NK-92 treated with Interleukin-12 subunit alpha and Interleukin-12 subunit beta, amount 100 ng/mL, for 24 hours (cell line): ENCODE measurements at regions not wholly inside any gene's neighbourhood (a gene's known extent, or its start where the extent isn't known, plus 50 kb on each side); places are given as distances from the start of the nearest gene placed in this dataset.

Experiments
- DNase-seq: peaks from one replicate; lab custom pipeline; 2025; lab: John Stamatoyannopoulos, UW

DNA sequence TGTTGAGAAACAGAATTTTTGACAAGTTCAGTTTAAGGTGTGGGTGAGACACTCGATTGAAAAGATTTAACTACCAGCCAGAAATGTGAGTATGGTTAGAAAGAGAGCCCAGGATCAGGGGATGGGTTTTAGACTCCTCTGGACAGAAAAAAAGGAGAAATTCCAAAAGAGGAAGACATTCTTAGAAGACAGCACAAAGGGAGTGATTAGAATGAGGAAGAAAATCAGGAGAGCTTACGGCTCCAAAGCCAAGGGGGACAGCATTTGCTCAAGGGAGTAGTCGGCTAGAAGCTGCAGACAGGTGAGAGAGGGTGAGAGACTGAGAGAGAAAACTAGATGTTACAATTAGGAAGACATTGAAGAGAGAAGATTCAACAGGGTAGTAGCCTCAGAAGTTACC, 166.1 kb downstream of the ADAMTS15 start:
- no peak for DNase-seq

DNA sequence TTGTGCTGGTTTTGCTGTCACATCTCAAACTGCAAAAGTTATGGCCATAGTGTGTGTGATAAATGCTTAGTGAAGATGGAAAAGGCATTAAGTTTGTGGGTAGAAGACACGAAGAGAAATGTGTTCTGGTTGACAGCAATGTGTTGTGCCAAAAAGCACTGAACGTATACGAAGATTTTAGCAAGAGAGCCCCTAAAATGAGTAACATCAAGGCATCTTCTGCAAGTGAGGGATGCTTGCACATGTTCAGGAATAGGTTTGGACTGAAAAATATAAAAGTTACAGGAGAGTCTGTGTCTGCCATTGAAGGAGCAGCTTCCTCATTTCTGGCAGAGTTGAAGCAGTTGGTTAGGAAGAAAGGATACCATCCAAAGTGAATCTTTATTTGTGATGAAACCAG, 167.1 kb downstream of the ADAMTS15 start:
- DNase-seq: no peak

DNA sequence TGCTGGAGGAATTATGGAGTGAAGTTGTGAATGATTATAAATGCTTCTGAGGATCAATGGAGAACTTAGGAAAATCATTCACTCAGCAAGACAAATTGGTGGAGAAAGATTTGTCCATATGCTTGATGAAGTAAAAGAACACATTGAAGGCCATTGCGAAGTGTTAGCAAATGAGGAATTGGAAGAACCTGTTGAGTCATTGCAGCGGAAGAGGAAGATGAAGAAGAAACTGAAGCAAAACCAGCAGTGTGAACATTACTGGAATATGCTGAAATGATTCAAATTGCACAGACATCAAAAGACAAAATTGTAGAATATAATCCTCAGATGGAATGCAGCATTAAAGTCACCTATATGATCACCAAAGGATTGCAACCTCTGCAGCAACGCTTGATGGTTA, 168.1 kb downstream of the ADAMTS15 start:
- DNase-seq: no peak

DNA sequence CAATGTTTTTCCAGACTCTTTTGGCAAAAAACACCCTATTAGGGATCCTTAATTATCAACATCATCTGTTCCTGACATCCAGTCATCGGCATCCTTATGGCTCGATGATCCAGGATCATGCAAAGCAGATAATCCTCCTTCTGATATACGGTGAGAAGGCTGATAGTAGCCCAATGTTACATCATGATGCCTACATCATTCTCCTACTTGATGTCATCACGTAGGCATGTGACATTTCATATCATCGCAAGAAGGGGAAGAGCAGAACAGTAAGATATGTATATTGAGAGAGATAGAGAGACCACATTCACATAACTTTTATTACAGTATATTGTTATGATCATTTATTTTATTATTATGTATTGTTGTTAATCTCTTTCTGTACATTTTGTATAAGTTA, 168.6 kb downstream of the ADAMTS15 start:
- no peak for DNase-seq

DNA sequence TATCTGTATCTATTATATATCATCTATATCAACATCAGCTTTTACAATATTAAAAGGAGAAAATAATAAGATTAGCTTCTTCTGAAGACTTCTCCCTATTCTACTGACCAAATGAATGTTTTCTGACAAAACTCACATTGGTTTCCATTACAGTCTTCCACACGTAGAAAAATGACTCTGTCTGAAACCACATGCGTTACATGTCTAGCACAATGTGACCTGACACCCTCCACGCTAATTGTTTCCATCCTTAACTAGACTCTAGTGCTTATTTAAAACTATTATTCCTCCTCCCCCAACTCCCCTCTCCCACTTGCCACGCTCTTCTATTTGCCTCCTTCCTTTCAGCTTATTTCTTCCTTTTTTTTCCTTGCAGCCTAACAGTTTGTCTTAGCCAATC, 172.1 kb downstream of the ADAMTS15 start:
- no peak for DNase-seq

DNA sequence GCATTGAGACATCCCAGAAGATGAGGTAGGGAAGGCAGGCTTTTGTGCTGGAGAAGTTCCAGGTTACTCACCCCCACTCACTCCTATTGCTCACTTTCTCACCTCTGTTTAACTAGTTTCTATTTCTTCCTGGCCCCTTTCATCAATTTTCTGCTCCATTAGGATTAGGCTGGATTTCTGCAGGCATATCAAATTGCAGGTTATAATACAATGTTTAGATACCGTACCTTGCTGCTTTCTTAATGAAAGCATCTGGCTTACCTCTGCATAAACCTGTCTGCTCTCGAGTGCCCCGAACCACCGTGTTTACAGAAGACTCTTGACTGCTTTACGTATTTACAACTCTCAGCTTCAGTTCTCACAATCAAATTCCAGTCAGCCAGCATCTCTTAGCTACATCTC, 173.7 kb downstream of the ADAMTS15 start:
- no peak for DNase-seq

DNA sequence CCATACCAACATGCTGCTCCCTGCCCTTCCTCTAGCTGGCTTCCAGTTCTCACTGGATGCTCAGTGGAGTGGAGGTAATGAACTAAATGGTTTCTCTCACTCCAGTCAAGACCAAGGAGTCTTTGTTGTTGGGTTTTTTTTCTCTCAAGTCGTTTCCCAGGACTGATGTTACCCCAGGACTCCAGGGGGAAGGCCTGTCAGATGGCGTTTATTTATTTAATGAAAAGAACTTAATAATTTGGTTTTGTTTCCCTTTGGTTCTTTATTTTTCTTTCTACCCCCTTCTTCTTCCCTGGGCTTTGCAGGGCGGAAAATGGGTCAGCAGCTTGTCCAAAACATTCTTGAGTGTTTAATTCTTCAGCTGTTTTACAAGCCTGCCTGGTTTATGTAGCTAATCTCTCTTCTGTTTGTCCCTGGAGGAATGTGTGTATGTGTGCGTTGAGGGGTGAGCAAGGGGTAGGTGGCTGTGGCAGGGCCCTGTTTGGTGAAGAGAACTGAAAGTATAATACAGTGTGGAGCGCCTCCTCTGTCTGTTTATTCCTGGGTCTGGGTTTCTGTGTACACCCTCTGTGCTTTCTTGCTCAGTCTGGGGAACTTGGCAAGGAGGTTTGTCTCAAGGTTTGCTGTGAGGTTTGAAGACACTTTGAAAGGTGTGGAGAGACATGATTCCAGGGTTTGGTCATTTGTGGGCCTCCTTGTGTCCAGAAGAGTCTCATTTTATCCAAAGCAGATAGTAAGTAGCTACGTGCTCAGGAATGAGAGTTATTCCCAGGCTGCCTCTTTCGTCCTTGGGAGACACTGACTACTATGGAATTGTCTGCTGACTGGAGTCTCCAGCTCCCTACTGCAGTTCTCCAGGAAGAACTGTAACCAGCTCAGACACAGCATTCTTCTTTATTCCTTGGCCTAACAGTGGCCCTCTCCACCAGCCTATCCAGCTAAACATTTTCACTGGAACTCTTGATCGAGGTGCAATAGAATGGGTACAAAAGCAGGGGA, 175.5 kb downstream of the ADAMTS15 start:
- DNase-seq: no peak

DNA sequence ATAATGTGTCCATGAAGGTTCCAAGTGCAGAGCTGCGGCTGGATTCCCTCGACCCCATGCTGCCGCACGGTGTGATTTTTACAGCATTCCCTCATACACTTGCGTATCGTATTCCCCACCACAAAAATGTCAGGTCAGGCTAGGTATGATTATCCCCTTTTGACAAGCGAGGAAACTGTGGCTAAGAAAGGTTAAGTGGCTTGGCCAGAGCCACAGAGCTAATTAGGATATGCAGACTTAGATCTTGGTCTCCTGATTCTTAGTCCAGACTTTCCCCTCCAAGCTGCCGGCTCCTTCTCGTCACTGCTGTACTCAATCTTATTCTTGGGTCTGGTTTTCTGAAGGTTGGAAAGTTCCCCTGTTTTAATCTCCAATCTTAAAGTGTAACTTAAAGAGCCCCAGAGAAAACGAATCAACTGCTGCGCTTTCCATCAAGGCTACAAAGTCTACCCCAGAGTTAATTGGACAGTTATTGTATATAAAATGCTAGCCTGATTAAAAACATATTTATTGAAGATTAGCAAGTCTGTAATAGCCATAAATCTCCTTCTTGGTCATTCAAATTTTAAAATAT, 176.6 kb downstream of the ADAMTS15 start:
- no peak for DNase-seq

DNA sequence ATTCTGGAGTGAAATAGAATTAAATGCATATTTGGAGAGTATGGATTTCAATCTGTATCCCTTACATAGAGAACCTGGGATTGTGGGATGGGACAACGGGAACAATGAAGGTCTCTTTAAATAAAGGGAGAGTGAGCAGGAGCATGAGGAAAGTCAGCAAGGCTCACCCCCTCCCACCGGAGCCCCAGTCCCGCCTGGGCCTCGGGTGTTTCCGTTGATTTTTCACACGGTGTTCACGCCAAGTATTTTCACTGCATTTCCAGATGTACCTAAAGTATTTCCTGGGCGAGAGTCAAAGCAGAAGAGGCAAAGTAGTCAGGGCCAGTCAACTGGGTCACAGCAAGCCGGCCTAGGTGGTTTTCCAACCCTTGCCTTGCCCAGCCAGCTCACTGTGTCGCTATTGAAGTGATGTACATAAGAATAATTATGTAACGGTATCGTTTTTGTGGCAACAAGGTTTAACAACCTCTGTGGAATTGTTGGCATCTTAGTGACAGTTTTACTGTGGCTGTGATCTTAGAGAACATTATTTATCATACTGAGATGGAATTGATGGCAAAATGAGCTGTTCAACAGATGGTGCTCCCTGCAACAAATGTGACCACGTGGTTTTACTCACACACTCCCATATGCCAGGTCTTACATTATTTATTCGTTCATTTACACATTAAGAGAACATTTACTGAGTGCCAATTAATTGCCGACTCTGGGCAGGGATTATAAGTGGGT, 177.3 kb downstream of the ADAMTS15 start:
- DNase-seq: no peak

DNA sequence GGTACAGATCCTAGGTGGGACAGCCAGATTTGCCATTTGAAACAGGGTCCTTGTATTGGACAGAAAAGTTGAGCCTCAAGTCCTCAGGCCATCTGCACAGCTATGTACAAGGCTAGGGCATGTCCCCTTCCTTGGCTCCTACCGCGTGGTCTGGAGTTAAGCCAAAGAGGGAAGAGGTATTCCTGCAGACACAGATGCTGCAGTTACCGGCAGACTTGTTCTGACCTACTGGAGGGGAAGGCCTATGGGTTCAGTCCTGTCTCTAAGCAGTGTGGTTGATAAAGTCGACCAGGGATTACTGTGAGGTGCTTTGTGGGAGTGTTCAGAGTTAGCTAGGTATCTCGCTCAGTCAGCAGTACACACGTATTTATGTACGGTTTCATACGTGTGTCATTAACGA, 180.6 kb downstream of the ADAMTS15 start:
- no peak for DNase-seq

DNA sequence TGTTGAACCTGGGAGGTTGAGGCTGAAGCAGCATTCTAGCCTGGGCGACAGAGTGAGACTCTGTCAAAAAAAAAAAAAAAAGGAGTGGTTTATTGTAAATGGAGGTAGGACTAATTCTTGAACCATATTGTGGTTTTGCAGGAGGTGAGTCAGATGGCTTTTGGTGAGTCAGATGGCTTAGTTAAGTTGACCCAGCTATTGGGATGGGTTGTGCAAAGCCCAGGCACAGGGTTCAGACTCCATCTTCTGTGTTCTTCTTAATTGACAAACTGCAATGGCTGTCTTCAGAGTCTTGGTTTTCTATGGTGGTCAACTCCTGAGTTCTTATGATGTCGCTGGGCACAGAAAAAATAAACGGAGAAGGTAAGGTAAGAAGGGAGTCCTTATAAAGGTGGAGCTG, 182.7 kb downstream of the ADAMTS15 start:
- peak; percentile 68 for DNase-seq

DNA sequence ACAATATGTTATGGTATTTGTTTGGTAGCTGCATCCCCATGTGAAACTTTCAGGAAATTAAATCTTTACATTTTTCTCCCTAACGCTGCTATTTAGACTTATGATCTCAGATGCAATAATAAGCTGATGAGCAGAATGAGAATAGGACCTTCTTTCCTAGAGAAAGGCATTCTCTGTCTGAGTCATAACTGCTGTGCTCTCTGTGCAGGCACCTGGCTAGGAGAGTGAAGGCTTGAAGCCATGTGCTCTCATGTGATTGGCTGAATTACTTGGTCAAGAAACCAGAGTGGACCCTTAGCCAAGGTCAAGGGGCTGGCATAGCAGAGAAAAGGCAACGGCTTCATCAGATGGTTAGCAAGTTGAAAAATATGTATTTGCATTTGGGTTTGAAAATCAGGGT, 185.0 kb downstream of the ADAMTS15 start:
- DNase-seq: peak; percentile 36

DNA sequence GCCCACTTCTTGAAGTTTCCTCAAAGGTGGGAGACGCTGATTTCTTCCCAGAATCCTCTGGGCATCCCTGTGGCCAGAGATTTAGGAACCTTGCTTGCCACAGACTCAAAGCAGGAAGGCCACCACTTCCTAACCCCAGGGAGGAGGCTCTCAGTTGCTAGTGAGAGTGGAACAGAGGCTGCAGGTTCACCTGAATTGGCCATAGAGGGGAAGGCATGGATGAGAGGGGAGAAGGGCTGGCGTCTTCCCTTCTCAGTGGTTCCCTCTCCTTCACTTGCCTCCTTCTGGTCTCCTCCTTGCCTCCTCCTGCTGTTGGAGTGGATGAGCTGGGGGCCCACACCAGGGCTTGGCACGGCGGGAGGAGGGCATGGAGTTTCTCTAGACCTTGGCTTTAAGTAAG, 185.7 kb downstream of the ADAMTS15 start:
- no peak for DNase-seq

DNA sequence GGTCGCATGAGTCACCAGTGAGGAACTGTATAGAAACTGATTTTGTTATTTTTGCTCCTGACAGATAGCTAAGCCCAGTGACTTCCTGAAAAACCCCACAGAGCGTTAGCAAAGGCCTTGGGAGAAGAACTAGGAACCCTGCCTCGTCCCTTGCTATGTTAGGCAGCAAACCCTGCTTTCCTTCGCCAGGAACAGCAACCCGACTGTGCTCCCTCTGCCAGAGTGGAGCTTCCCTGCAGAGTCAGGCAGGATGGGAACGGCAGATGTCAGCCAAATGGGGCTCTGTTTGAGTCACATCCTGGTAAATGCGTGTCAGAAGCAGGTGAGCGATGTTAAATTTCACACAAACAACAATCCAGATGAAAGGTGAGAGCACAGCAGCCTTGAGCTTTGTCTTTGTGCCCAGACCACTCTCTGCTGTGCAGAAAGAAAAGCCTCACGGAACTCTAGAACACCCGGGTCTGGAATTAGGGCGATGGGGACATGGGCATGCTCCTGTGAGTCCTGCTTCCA, 186.6 kb downstream of the ADAMTS15 start:
- peak; percentile 68 for DNase-seq

DNA sequence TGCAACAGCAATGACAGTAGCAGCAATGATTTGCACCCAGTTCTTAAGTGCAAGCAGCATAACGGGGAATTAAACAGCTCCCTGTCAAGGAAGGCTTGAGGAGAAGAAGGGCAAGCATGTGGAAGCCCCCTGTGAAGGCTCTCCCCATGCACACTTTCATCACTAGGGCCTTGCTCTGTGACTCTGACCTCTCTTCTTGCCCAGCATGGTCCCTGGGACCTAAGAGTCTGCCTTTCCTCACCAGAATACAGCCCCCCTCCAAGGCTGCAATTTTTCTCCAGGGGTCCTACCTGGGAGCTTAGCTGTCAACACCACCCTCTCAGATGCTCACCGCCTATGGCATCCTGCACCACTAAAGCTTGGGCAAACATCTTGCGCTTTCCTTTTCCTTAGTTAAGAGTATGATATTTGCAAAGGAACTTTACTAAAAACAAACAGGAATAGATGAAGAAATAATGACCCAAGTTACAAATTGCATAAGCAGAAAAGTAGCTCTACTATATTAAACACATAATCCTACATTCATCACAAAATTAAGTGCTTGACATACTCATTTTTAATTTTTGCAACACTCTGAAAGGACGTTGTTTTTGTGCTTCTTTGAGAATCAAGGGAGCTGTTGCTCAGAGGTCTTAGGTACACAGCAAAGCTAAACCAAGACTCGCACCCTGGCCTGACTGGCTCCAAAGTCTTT, 187.6 kb downstream of the ADAMTS15 start:
- no peak for DNase-seq

DNA sequence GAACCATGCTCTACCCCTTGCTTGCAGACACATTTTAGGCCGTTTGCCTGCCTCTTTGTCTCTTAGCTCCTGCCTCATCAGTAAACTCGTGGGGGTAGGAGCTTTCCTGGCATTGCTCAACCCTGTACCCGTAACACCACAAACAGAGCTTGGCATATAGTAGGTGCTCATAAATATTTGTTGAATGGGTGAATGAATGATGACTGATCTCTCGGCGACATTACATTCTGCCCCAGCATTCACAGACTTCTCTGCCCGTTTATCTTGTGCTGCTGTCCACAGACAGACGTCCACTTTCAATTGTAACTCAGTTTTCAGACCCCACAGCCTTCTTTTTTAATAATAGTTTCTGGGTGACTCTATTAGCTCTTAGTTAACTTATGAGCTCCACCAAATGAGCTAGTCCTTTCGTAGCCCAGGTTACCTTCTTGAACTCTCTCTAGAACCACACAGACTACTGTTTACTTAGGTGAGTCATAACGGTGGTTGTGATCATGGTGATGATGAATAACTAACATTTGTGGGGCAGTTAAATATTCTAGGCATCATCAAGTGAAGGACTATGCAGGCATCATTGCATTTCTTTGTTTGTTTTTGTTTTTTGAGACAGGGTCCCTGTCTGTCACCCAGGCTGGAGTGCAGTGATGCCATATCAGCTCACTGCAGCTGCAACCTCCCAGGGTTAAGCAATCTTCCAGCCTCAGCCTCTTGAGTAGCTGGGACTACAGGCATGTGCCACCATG, 188.4 kb downstream of the ADAMTS15 start:
- peak; percentile 24 for DNase-seq

DNA sequence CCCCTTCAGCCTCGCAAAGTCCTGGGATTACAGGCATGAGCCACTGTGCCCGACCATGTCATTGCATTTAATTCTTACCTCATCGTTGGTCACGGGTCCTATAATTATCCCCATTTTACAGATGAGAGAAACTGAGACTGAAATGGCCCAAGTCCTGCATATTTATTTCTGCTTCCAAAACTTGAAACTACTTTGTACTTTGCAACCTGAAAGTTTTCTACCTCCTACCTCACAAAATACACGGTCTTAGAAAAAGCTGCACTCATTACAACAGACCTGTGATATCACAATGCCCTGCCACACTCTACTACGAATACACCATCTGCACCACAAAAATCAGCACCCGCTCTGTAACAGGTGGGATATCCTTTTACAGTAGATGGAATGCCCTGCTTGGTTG, 189.1 kb downstream of the ADAMTS15 start:
- no peak for DNase-seq

DNA sequence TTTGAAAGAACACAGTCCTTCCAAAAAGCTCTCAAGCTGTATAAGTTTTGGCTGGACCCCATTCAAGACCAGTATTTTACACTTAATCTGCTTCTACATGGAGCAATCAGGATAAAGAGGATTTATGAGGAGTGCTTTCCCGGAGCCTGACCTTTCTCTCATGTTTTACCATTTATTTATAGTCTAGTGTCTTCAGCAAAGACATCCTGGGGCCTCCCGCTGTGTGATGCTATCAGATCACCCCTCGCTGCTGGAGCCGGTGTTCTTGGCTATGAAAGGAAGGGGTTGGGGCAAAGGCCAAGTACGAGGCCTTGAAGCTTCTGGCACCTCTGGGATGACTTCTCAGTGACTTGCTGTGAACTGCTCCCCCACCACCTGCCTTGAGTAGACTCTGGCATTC, 189.6 kb downstream of the ADAMTS15 start:
- no peak for DNase-seq

DNA sequence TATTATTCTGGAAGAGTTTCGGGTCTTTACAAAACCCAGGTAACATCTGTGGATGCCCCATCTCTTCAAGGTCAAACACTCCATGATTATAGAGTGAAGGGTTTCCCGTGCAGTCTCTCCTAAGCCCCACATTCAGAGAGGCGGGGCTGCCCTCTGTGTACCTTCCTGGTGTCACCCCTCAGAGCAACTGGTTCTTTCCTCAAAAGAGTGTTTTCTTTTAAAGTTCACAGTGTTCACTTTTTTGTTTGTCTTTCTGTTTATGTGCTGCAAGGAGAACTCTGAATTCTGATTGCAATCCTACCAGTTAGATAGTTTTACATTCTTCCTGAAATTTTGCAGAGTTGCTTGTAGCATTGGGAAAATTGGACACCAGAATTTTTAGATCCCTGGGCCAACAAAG, 190.2 kb downstream of the ADAMTS15 start:
- DNase-seq: no peak

DNA sequence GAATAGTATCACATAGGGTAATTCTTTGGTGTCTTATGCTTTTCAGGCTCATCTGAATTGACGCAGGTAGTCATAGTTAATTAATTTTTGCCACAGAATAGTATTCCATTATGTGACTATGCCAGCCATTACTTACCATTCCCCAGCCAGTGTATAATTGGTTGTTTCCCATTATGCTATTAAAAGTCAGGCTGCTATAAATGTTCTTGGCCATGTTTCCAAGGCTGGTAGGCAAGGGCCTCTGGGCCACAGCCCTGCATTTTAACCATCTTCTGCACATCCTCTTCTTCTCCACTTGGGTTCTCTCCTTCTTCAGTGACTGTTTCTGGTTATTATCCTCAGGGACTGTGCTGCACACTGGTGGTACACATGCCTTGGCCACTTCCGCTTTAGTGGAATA, 190.9 kb downstream of the ADAMTS15 start:
- no peak for DNase-seq

DNA sequence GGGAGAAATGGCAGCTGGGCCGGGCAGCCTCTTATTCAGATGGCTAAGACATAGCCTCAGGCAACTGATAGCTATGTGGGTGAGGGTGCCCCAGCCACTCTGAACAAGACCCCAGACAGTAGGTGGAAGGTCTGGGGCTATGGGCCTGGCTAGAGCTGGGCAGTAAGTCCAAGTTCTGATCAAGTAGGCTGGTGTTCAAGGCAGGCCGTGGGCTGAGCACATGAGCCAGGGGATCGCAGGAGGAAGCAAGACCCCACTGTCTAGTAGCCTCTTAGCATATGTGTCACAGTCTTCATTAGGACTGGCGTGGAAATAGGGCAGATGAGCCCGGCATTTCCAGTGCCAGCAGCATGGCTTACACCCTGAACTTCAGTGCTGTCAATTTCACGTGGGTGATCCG, 192.1 kb downstream of the ADAMTS15 start:
- DNase-seq: no peak
